GM12878 (cell line): ENCODE measurements at regions not wholly inside any gene's neighbourhood (a gene's known extent, or its start where the extent isn't known, plus 50 kb on each side); places are given as distances from the start of the nearest gene placed in this dataset.

Source experiments
- EP300 ChIP-seq, 2 experiments: fragments of 150-350 bp in 1 of 2; IDR thresholded peaks; 2 replicates each; pipeline ENCODE4 v1.6.1; 2011 to 2012; ENCODE audit warnings: low read depth in 2 of 2, low read length in 2 of 2, borderline replicate concordance in 1 of 2, improper control_type of control experiment in 1 of 2, inconsistent platforms in 1 of 2; ENCODE audit not compliant: control insufficient read depth in 1 of 2
- ESRRA ChIP-seq: IDR thresholded peaks from 2 replicates; pipeline ENCODE4 v1.6.1; 2012; ENCODE audit warnings: mild to moderate bottlenecking, low read length, improper control_type of control experiment
- EZH2 ChIP-seq: IDR thresholded peaks from 2 replicates; pipeline ENCODE4 v1.6.1; 2012; ENCODE audit warnings: low read depth, mild to moderate bottlenecking, control low read depth, inconsistent platforms, low read length, borderline replicate concordance; ENCODE audit not compliant: control insufficient read depth
- GABPA ChIP-seq: IDR thresholded peaks from 2 replicates; pipeline ENCODE4 v1.6.1; 2014; ENCODE audit warnings: antibody characterized with exemption, low read depth, mild to moderate bottlenecking, inconsistent platforms
- HDAC6 ChIP-seq: fragments of 200-600 bp; sonication (generic); IDR thresholded peaks from one replicate; pipeline ENCODE4 v1.8.0; 2017; ENCODE audit warnings: antibody characterized with exemption; ENCODE audit not compliant: unreplicated experiment
- MYC ChIP-seq: IDR thresholded peaks from 2 replicates; pipeline ENCODE4 v1.6.1; 2011; ENCODE audit warnings: mild to moderate bottlenecking, low read length, moderate library complexity, inconsistent platforms; ENCODE audit not compliant: insufficient read depth, insufficient replicate concordance, insufficient read length, severe bottlenecking
- NBN ChIP-seq: fragments of 450-650 bp; IDR thresholded peaks from 2 replicates; pipeline ENCODE4 v1.6.1; 2016
- PAX8 ChIP-seq: fragments of 450-650 bp; IDR thresholded peaks from 2 replicates; pipeline ENCODE4 v1.6.1; 2017; ENCODE audit warnings: mild to moderate bottlenecking, moderate library complexity
- POLR2AphosphoS5 ChIP-seq: IDR thresholded peaks from 2 replicates; pipeline ENCODE4 v1.6.1; 2011; ENCODE audit warnings: mild to moderate bottlenecking, low read length, inconsistent platforms
- SREBF1 ChIP-seq: IDR thresholded peaks from 2 replicates; pipeline ENCODE4 v1.6.1; 2012; ENCODE audit warnings: mild to moderate bottlenecking, low read length
- ZNF217 ChIP-seq: fragments of 450-650 bp; IDR thresholded peaks from 2 replicates; pipeline ENCODE4 v1.6.1; 2017; ENCODE audit warnings: antibody characterized with exemption, mild to moderate bottlenecking
- TF ChIP-seq, protein P1 (sequence below), 3 experiments: IDR thresholded peaks in 2 of 3; conservative IDR thresholded peaks in 1 of 3; 2 replicates each; pipeline ENCODE4 v1.5.1; 2011; ENCODE audit warnings: low read depth in 3 of 3, low read length in 3 of 3, mild to moderate bottlenecking in 3 of 3, control low read depth in 2 of 3, moderate library complexity in 2 of 3, inconsistent platforms in 1 of 3, mixed read lengths in 1 of 3; ENCODE audit not compliant: control insufficient read depth in 2 of 3, insufficient read depth in 1 of 3; ENCODE audit errors: extremely low read depth in 1 of 3

DNA sequence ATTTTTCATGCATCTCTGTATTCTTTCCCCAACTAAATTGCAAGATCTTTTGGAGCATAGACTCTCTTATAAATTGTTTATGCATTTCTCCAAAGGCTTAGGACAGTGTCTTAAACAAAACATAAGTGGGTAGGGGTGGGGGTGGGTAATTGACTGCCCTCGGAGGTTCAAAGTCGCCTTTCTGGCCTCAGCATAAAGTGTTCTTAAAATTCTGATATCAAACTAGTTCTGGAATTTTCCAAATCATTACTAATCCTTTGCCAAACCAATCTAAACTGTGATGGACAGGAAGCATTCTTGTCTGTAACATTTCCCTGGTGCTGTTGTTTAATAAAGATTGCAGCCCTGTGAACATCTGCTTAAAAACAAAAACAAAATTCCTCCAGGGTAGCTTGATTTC, 61.8 kb upstream of the FAT3 start:
- TF ChIP-seq, protein P1, sequence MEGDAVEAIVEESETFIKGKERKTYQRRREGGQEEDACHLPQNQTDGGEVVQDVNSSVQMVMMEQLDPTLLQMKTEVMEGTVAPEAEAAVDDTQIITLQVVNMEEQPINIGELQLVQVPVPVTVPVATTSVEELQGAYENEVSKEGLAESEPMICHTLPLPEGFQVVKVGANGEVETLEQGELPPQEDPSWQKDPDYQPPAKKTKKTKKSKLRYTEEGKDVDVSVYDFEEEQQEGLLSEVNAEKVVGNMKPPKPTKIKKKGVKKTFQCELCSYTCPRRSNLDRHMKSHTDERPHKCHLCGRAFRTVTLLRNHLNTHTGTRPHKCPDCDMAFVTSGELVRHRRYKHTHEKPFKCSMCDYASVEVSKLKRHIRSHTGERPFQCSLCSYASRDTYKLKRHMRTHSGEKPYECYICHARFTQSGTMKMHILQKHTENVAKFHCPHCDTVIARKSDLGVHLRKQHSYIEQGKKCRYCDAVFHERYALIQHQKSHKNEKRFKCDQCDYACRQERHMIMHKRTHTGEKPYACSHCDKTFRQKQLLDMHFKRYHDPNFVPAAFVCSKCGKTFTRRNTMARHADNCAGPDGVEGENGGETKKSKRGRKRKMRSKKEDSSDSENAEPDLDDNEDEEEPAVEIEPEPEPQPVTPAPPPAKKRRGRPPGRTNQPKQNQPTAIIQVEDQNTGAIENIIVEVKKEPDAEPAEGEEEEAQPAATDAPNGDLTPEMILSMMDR (IDR thresholded peaks at IDR 0.05 in 2 of 3, conservative IDR thresholded peaks at IDR 0.05 in 1 of 3; ENCODE audit: control insufficient read depth in 2 of 3, extremely low read depth in 1 of 3, insufficient read depth in 1 of 3, low read depth in 3 of 3, low read length in 3 of 3), result no peak
- TF ChIP-seq EP300 (IDR thresholded peaks at IDR 0.05; ENCODE audit: borderline replicate concordance in 1 of 2, control insufficient read depth in 1 of 2, low read depth in 2 of 2, low read length in 2 of 2) (no peak), NBN (no peak), SREBF1 (no peak), PAX8 (no peak), EZH2 (no peak), ESRRA (no peak), ZNF217 (no peak), MYC (no peak), HDAC6 (no peak), GABPA (no peak), POLR2AphosphoS5 (no peak)
